ENCODE measurements at regions not wholly inside any gene's neighbourhood (a gene's known extent, or its start where the extent isn't known, plus 50 kb on each side); places are given as distances from the start of the nearest gene placed in this dataset.

GRCh38 chr2:125479143-125479636, 1176.8 kb upstream of the GYPC start:
- TF ChIP-seq POLR2AphosphoS5 (IDR thresholded peaks at IDR 0.05; ENCODE audit: insufficient read depth in 1 of 2, low read depth in 1 of 2) = no peak
- TF ChIP-seq CTCF (IDR thresholded peaks at IDR 0.05) = no peak
